ENCODE measurements at regions not wholly inside any gene's neighbourhood (a gene's known extent, or its start where the extent isn't known, plus 50 kb on each side); places are given as distances from the start of the nearest gene placed in this dataset.

GRCh38 chr5:174210596-174211276 lies 165.2 kb downstream of the NSG2 start (continued):
- TF ChIP-seq RXRA (IDR thresholded peaks at IDR 0.05) = no peak

GRCh38 chr5:174211277-174211626 lies 165.7 kb downstream of the NSG2 start:
- no peak overlapping the region for H3K9ac ChIP-seq (ENCODE audit: low read depth in 1 of 2, low read length in 2 of 2)
- no peaks in the 10 kb centered on the region for H3K36me3 ChIP-seq (ENCODE audit: control insufficient read depth in 4 of 4, insufficient read depth in 3 of 4, low read depth in 1 of 4, low read length in 3 of 4)
- WGBS = 47% methylated on average over 4 of the region's 4 CpGs
- H3K27ac ChIP-seq (ENCODE audit: low read depth in 1 of 2, low read length in 2 of 2) = no peak overlapping the region
- H3K4me1 ChIP-seq (ENCODE audit: control insufficient read depth in 4 of 4, insufficient read depth in 4 of 4, low read length in 3 of 4) = no peaks in the 10 kb centered on the region
- no peaks in the 10 kb centered on the region for H3K9me3 ChIP-seq (ENCODE audit: control insufficient read depth in 4 of 4, low read length in 3 of 4)
- peaks cover 0 to 16% (median 2%) of the 10 kb centered on the region in 4 donors for H3K27me3 ChIP-seq (ENCODE audit: control insufficient read depth in 4 of 4, insufficient read depth in 4 of 4, low read length in 3 of 4)
- no peak for DNase-seq (ENCODE audit: low spot score)
- H3K4me3 ChIP-seq (ENCODE audit: low read depth in 1 of 3, low read length in 3 of 3) = no peak overlapping the region
- no peak for TF ChIP-seq SP1 (IDR thresholded peaks at IDR 0.05)
- no peak for TF ChIP-seq JUND (IDR thresholded peaks at IDR 0.05)
- no peak for TF ChIP-seq REST (IDR thresholded peaks at IDR 0.05)
- no peak for TF ChIP-seq GABPA (IDR thresholded peaks at IDR 0.05 in 1 of 2, conservative IDR thresholded peaks at IDR 0.05 in 1 of 2)
- TF ChIP-seq RXRA (IDR thresholded peaks at IDR 0.05) = no peak
- TF ChIP-seq ATF3 (IDR thresholded peaks at IDR 0.05) = no peak
- no peak for TF ChIP-seq FOXA2 (IDR thresholded peaks at IDR 0.05)
- TF ChIP-seq CTCF (IDR thresholded peaks at IDR 0.05; ENCODE audit: low read depth, low read length, missing input control) = no peak
- no peak for TF ChIP-seq NR2F2 (IDR thresholded peaks at IDR 0.05)
- TF ChIP-seq HNF4A (conservative IDR thresholded peaks at IDR 0.05) = no peak
- no peak for TF ChIP-seq ZBTB33 (IDR thresholded peaks at IDR 0.05)
- no peak for TF ChIP-seq HNF4G (IDR thresholded peaks at IDR 0.05)
- TF ChIP-seq FOXA1 (IDR thresholded peaks at IDR 0.05) = no peak
- TF ChIP-seq TAF1 (conservative IDR thresholded peaks at IDR 0.05) = no peak
- TF ChIP-seq RAD21 (IDR thresholded peaks at IDR 0.05) = no peak
- no peak for TF ChIP-seq EGR1 (IDR thresholded peaks at IDR 0.05; ENCODE audit: low read depth in 2 of 2)
- no peak for TF ChIP-seq YY1 (IDR thresholded peaks at IDR 0.05)
- no peak for TF ChIP-seq MAX (IDR thresholded peaks at IDR 0.05)
